CD1c-positive myeloid dendritic cell (primary cell): ENCODE measurements at regions not wholly inside any gene's neighbourhood (a gene's known extent, or its start where the extent isn't known, plus 50 kb on each side); places are given as distances from the start of the nearest gene placed in this dataset.

ENCODE experiments used
- DNase-seq: peaks from one replicate; pipeline ENCODE4 v3.0.0-alpha.2; 2016; ENCODE audit errors: extremely low spot score

GRCh38 chr9:118187408-118187807 lies 483.2 kb downstream of the TLR4 start:
- DNase-seq = no peak

GRCh38 chr9:118189615-118190014 lies 485.4 kb downstream of the TLR4 start:
- DNase-seq = no peak

DNA sequence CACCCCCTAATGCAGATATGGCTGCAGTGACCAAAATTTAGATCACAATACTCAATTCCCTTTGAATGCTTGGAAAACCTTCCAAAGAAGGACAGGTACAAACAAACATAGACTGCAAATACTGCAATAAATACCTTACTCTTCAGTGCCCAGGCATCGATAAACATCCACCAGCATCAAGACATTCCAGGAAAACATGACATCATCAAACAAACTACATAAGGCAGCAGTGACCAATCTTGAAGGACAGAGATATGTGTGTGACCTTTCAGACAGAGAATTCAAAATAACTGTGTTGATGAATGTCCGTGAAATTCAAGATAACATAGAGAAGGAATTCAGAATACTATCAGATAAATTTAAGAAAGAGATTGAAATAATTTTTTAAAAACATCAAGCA lies 488.6 kb downstream of the TLR4 start:
- DNase-seq = no peak

DNA sequence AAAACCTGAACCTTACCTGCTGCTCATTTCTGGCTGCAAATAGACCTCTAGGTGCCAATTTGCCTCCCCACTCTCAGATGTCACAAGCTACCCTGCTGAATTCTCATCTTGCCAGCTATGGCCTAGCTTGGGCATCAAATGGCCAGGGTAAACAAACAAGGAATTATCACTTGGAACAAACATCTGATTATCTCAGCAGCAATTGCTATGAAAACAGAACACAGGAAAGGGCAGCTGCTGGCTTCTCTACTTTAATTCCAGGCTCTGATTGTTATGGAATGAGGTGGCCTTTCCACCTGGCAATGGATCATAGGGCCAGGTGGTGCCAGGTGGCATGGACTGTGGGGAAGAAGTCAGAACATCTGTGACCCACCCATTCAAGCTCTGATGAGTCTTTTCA lies 505.1 kb downstream of the TLR4 start:
- DNase-seq = no peak

GRCh38 chr9:118215549-118215948 lies 511.3 kb downstream of the TLR4 start:
- no peak for DNase-seq

GRCh38 chr9:118222375-118222774 lies 518.2 kb downstream of the TLR4 start:
- no peak for DNase-seq

DNA sequence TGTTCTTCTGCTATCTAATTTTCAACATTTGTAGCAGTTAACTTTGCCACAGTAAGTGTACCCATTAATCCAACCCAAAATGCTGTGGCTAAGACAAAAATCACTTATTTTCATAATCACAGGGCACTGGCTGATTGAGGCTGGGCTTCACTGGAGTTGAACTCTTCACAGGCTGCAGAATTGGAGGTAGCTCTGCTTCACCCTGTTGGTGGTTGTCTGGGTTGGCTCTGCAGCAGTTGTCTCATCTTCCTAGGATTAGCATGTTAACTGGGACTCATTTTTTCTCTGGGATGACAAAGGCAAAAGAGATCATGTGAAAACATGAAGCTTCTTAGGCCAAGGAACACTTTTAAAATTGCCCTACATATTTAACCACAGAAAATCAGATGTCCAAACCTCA lies 518.9 kb downstream of the TLR4 start:
- no peak for DNase-seq

DNA sequence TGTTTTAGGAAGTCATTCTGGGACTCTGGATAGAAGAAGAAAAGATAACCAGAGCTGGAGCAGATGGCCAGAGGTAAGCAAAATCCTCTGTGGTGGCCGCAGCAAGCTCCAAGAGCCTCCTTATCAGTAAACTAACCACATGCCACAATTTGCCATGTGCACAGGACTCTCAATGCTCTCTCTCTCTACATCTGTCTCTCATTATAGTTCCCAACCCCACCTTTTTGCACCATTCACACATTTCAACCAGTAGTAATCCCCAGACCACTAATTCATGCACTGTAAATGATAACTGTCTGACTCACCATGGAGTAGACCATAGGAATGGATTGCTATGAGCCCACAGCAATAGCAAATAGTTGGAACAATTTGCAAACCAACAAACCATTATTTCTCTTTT lies 526.1 kb downstream of the TLR4 start:
- no peak for DNase-seq

DNA sequence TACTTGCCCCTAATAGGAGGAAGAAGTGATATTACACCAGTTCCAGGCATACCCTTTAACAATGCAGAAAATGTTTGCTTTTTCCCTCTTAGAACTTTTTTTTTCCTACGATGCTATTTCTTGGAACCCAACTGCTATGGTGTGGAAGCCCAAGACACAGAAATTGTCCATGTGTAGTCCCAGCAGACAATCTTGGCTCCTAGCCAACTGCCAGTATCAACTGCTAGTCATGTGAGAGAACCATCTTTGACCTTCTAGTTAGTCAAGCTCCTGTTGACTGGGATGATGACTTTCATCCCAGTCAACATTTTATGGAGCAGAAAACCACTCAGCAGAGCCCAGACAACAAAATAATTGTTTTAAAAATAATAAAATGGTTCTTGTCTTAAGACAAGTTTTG lies 532.4 kb downstream of the TLR4 start:
- DNase-seq = no peak

DNA sequence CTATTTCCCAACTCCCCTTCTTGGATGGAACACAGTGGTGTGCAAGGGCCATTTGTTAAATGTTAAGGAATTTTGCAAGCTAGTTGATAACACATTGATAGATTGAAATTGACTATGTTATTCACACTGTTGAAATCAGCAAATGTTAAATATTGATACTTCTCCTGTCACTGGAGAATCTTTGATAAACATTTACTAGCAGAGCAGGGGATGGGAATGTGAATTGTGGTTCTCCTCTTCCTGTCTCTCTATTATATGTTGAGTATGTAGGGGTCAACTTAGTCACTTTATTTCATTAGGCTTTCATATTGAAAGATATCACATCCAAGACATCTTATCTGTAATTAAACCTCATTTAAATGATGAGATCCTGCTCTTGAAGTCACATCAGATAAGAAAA lies 533.9 kb downstream of the TLR4 start:
- DNase-seq = no peak

DNA sequence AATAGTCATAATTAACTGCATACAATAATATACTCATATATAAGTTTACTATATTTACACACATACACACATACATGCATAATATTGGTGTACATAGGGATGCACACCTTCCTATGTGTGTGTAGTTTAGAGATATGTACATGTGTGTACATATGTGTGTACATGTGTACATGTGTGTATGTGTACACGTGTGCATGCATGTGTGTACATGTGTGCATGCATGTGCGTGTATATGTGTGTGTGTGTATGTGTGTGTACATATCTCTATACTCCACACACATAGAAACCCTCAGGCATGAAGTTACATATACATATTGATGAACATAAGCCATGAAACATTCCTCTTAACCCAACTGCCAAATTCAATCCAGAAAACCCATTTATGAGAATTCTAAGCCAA lies 547.8 kb downstream of the TLR4 start:
- DNase-seq = no peak

- DNase-seq = no peak
Measured at GRCh38 chr9:118262191-118262590, 558.0 kb downstream of the TLR4 start.

GRCh38 chr9:118263949-118264348 lies 559.7 kb downstream of the TLR4 start:
- DNase-seq = no peak

DNA sequence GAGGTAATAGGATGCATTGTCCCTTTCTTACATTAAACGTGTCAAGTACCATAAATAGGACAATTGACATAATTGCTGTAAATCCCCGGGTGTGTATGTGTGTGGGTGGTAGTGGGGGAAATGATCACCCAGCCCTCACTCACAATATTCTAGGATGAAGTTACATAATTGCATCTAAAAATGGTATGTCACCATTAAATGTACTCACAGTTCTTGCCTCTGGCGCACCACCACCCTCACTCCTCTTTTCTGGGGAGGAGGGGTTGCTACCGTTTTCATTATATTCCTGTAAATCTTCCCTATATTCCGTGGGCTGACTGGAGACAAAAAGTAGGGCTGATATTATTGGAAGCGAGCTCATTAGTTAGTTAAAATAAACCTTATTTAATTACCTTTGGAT lies 563.8 kb downstream of the TLR4 start:
- no peak for DNase-seq

DNA sequence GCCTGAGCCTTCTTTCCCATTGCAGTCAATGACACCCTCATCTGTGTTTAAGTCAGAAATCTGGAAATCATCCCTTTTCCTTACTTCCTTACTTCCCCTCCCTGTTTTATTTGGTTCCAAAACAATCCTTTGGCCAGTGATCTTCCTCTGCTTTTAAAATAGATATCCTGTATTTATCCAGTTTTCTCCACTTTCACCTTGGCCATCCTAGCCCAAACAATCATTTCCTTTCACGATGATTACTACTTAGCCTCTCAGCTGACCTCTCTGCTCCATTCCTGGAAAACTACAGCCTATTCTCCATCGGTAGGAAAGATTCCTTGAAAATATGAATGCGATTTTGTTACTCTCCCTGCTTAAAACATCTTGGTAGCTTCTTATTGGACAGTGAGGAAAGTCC lies 565.4 kb downstream of the TLR4 start:
- no peak for DNase-seq

- DNase-seq = no peak
Measured at GRCh38 chr9:118271331-118271730, 567.1 kb downstream of the TLR4 start.

- no peak for DNase-seq
Measured at GRCh38 chr9:118271936-118272335, 567.7 kb downstream of the TLR4 start.

GRCh38 chr9:118273048-118273447 lies 568.8 kb downstream of the TLR4 start:
- DNase-seq = no peak

GRCh38 chr9:118276784-118277183 lies 572.6 kb downstream of the TLR4 start:
- no peak for DNase-seq

GRCh38 chr9:118281772-118282171 lies 577.6 kb downstream of the TLR4 start:
- no peak for DNase-seq

DNA sequence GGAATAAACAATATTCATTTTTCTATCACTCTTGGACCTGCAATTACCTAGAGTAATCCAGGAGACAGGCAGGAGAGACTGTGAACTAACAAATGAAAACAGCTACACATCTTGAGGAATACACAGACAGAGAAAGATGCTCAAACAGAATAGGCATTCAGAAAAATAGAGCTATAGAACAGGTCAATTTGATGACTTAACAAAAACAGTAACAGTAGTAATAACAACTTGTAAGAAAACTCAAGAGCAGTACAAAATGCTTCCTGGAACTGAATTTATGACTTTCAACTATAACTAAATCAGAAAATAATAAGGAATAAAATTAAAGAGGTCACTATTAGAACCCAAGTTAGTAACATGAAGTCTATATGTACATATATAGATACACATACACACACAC lies 579.3 kb downstream of the TLR4 start:
- no peak for DNase-seq

- DNase-seq = no peak
Measured at GRCh38 chr9:118290116-118290515, 585.9 kb downstream of the TLR4 start.

DNA sequence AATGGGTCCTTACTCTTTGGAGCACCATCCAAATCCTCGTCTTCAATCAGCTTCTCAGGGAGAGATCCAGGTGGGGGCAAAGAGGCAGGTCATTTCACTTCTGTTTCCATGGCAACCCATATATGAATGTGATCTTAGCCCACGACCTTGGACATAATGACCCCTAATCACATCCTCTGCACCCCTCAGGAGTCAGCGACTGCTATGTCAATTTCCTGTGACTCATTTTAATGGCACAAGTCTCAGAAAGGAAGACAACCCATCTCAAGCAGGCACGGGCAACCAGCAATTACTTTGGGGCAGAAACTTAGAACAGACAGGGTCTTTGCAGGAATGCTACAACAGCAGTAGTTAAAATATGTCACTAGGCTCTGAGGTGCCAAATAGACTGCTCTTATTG lies 591.2 kb downstream of the TLR4 start:
- DNase-seq = no peak

DNA sequence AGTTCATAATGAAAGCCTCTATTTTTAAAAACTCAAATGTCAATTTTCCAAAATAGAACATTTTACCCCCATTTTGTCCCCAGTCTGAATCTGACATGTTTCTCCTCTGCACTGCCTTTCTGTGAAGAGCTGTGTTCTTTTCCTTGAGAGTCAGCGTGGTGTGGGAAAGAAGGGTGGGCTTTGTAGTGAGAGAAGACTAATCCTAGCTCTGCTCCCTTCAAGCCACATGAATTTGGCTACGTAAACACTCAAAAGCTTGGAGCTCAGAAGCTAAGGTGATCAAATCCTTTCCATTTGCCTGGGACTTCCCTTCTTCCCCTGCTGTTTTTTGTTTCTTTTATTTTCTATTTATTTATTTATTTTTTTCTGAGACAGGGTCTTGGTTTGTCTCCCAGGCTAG lies 598.5 kb downstream of the TLR4 start:
- no peak for DNase-seq

GRCh38 chr9:118303216-118303615 lies 599.0 kb downstream of the TLR4 start:
- DNase-seq = no peak
